ENCODE measurements at regions not wholly inside any gene's neighbourhood (a gene's known extent, or its start where the extent isn't known, plus 50 kb on each side); places are given as distances from the start of the nearest gene placed in this dataset.

GRCh38 chr18:64840911-64841701 is 692.2 kb upstream of the LINC00305 start:
- TF ChIP-seq EZH2phosphoT487 (IDR thresholded peaks at IDR 0.05; ENCODE audit: insufficient read depth, low read depth) (no peak), EZH2 (IDR thresholded peaks at IDR 0.05; ENCODE audit: insufficient read depth, poor library complexity, severe bottlenecking) (no peak)

Measured in GM23248 (cell line).